ENCODE measurements at regions not wholly inside any gene's neighbourhood (a gene's known extent, or its start where the extent isn't known, plus 50 kb on each side); places are given as distances from the start of the nearest gene placed in this dataset.

GRCh38 chr6:3651698-3652229 is 99.7 kb downstream of the PXDC1 start:
- TF ChIP-seq, protein P1, sequence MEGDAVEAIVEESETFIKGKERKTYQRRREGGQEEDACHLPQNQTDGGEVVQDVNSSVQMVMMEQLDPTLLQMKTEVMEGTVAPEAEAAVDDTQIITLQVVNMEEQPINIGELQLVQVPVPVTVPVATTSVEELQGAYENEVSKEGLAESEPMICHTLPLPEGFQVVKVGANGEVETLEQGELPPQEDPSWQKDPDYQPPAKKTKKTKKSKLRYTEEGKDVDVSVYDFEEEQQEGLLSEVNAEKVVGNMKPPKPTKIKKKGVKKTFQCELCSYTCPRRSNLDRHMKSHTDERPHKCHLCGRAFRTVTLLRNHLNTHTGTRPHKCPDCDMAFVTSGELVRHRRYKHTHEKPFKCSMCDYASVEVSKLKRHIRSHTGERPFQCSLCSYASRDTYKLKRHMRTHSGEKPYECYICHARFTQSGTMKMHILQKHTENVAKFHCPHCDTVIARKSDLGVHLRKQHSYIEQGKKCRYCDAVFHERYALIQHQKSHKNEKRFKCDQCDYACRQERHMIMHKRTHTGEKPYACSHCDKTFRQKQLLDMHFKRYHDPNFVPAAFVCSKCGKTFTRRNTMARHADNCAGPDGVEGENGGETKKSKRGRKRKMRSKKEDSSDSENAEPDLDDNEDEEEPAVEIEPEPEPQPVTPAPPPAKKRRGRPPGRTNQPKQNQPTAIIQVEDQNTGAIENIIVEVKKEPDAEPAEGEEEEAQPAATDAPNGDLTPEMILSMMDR (IDR thresholded peaks at IDR 0.05; ENCODE audit: insufficient read depth, low read depth, low read length, missing control alignments): no peak
- H3K4me3 ChIP-seq (ENCODE audit: low read length): no peak overlapping the region
- DNase-seq (ENCODE audit: low read depth): no peak

GRCh38 chr6:3650959-3651697 is 100.4 kb downstream of the PXDC1 start:
- TF ChIP-seq, protein P1 (IDR thresholded peaks at IDR 0.05; ENCODE audit: insufficient read depth, low read depth, low read length, missing control alignments): no peak
- DNase-seq (ENCODE audit: low read depth): no peak

GRCh38 chr6:3650076-3650958 is 101.2 kb downstream of the PXDC1 start:
- no peak overlapping the region for H3K4me3 ChIP-seq (ENCODE audit: low read length)
- DNase-seq (ENCODE audit: low read depth): no peak
- TF ChIP-seq, protein P1 (IDR thresholded peaks at IDR 0.05; ENCODE audit: insufficient read depth, low read depth, low read length, missing control alignments): no peak

More at GRCh38 chr6:3650959-3651697, 100.4 kb downstream of the PXDC1 start:
- H3K4me3 ChIP-seq (ENCODE audit: low read length): no peak overlapping the region

DNA sequence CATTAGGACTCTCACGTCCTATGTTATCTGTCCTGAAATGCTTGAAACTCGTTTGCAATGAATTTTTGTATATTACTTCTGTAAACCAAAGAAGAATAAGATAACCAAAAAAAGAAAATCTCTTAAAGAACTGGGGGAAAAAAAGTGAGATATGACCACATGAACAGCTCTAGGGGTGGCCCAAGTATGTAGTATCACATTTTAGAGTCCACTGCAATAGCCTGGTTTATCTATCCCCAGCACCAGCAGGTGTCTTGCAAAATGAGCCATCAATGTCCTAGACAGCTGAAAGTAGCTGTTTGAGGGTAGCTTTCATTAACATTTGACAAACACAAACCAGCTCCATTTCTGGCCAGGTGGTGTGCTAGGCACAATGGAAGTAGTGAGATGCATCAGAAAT is 102.8 kb downstream of the PXDC1 start:
- no peak overlapping the region for H3K4me3 ChIP-seq (ENCODE audit: low read length)
- DNase-seq (ENCODE audit: low read depth): no peak
- TF ChIP-seq, protein P1 (IDR thresholded peaks at IDR 0.05; ENCODE audit: insufficient read depth, low read depth, low read length, missing control alignments): no peak

GRCh38 chr6:3646616-3647362 is 104.7 kb downstream of the PXDC1 start:
- no peak overlapping the region for H3K4me3 ChIP-seq (ENCODE audit: low read length)
- TF ChIP-seq, protein P1 (IDR thresholded peaks at IDR 0.05; ENCODE audit: insufficient read depth, low read depth, low read length, missing control alignments): no peak
- no peak for DNase-seq (ENCODE audit: low read depth)

DNA sequence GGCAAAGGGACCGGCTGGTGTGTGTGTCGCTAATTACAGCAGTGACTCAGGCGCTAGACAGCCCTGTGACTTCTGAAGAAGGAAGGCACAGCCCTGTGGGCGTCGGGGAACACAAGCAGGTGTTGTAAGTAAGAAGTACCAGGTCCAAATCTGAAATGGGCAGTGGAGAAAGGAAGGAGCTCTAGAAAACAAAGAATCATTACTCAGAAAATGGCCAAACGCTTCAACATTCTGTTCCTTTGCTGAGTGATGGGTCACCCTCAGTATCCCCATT is 106.8 kb downstream of the PXDC1 start:
- TF ChIP-seq, protein P1 (IDR thresholded peaks at IDR 0.05; ENCODE audit: insufficient read depth, low read depth, low read length, missing control alignments): no peak
- H3K4me3 ChIP-seq (ENCODE audit: low read length): no peak overlapping the region
- DNase-seq (ENCODE audit: low read depth): peak; percentile 19

Measured in epithelial cell of esophagus (primary cell).